ENCODE measurements at regions not wholly inside any gene's neighbourhood (a gene's known extent, or its start where the extent isn't known, plus 50 kb on each side); places are given as distances from the start of the nearest gene placed in this dataset.

- TF ChIP-seq POLR2A (IDR thresholded peaks at IDR 0.05; ENCODE audit: extremely low read depth, insufficient read length) (no peak), CTCF (IDR thresholded peaks at IDR 0.05; ENCODE audit: low read depth, low read length) (no peak), MYC (IDR thresholded peaks at IDR 0.05; ENCODE audit: low read depth, low read length) (no peak), MAX (IDR thresholded peaks at IDR 0.05; ENCODE audit: low read depth, low read length) (no peak)
These were observed 243.9 kb downstream of the TLE1 start for GRCh38 chr9:81445331-81445921.
